Activated CD8-positive, alpha-beta memory T cell treated with anti-CD3 and anti-CD28 coated beads, Interleukin-2, amount 50 U/mL, for 48 hours (primary cell): ENCODE measurements at regions not wholly inside any gene's neighbourhood (a gene's known extent, or its start where the extent isn't known, plus 50 kb on each side); places are given as distances from the start of the nearest gene placed in this dataset.
"Not testable (repeated sequence)": the region's sequence is repeated elsewhere in the genome, so short reads cannot be mapped to it uniquely, and the experiment has no call there.

ENCODE experiments used
- DNase-seq: peaks from one replicate; pipeline ENCODE4 v3.0.0-alpha.2; 2020

DNA sequence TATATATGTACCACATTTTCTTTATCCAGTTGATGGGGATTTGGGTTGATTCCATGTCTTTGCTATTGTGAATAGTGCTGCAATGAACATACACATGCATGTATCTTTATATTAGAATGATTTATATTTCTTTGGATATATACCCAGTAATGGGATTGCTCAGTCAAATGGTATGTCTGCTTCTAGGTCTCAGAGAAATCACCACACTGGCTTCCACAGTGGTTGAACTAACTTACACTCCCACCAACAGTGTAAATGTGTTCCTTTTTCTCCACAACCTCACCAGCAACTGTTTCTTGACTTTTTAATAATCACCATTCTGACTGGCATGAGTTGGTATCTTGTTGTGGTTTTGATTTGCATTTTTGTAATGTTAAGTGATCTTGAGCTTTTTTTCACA, 452.2 kb upstream of the FLRT2 start:
- not testable (repeated sequence) for DNase-seq

DNA sequence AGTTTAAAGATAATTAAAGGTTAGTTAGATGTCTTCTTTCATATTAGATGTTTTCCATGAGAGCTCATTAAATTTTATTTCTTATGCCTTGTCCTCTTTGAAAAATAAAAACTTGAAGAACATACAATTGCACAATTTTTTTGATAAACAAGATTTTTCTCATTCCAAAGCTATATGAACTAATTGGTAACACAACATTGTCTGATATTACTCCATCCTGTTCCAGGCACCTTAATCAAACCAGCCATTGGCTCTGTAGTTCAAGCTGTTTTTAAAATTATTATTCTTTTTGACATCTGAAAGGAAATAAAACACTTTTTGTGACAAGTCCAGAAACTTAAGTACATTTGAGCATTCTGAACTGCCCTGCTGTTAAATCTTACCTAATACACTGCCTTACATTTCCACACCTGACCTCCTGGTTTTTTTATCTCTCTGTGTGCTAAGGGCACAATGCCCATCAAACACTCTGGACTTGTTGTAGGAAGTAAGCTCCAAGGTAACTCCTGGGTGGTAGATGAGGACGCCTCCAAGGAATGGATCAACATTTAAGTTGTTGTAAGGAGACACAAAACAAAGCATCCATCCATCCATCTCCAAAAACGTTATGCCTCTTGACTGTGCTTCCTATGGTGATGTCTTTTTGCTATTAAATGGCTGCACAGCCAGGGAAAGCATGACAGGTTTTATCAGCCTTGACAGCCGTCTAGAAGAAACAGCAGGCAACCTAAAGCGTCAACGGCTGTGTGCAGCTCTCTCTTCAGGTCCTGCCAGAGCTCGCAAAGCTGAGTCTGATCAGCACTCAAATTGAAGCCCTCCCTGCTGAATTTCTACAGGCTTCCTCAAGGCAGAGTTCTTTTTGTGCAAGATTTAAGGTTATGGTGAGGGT, 449.9 kb upstream of the FLRT2 start:
- no peak for DNase-seq

DNA sequence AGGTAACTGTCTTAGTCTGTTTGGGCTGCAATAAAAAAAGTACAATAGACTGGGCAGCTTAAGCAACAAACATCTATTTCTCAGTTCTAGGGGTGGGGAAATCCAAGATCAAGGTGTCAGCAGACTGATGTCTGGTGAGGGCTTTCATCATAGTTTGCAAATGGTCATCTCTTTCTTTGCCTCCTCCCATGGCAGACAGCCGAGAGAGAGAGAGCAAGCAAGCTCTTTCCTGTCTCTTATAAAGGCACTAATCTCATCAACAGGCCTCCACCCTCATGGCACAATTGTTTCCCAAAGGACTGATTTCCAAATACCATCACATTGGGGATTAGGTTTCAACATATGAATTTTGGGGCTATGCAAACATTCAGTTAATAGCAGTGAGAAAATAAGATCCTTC, 445.6 kb upstream of the FLRT2 start:
- DNase-seq = no peak

DNA sequence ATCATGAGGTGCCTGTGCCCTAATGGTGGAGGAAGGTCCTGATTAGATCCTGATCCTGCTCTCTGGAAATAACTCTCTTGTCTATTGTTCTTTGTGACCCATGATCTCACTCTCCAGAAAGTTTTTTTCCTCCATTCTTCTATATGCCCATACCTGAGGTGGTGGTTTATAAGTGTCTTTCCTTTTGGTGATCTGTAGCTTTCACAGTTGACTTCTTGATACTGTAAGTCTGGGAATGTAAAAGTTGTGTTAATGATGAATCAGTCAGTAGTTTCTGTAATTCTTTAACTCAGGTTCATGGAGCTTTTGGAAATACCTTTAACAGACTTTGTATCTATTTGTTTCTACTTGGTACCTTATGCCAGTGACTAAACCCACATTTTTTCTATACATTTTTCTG, 444.0 kb upstream of the FLRT2 start:
- DNase-seq = no peak

DNA sequence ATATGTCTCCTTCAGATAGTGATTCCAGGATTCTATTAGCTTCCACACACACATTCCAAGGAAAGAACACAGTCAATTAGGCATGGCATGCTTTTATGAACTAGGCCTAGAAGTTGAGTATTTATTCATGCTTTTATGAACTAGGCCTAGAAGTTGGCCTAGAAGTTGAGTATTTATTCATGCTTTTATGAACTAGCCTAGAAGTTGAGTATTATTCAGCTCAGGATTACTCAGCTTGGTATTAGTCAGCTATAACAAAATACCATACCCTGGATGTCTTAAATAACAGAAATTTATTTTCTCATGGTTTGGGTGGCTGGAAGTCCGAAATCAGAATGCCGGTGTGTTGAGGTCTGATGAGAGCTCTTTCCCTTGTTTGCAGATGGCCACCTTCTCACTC, 442.7 kb upstream of the FLRT2 start:
- no peak for DNase-seq

DNA sequence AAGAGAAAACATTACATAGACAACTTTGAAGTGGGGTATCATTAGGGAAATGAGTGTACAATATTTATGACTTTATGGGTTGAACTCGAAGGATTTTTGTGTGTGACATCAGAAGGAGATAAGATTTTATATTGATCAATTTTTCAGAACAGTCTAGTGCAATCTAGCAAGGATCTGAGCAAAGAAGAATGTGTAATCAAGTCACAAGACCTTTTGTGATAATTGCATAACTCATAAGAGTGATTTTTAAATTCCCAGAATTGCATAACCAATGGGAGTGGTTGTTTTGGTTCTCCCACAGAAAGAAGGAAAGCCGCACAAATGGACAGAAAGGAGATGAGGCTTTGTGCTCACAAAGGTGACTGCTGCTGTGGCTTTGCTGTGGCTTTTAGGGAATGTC, 441.8 kb upstream of the FLRT2 start:
- DNase-seq = no peak

DNA sequence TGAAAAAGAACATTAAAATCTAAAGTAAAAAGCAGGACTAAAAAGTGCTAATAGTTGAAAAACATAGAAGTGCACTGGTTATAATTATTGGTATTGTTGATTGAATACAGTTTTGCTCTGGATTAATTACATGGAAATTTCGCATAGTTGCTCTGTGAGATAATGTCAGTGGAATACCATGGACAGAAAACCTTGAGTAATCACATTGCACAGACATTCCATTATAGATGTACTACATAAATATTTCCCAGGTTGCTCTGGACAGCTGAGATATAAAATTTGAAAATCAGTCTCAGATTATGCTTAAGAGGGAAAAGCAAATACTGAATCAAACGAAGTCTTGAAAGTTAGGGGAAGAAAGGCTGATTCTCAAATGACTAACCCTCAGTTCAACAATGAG, 439.3 kb upstream of the FLRT2 start:
- DNase-seq = no peak

DNA sequence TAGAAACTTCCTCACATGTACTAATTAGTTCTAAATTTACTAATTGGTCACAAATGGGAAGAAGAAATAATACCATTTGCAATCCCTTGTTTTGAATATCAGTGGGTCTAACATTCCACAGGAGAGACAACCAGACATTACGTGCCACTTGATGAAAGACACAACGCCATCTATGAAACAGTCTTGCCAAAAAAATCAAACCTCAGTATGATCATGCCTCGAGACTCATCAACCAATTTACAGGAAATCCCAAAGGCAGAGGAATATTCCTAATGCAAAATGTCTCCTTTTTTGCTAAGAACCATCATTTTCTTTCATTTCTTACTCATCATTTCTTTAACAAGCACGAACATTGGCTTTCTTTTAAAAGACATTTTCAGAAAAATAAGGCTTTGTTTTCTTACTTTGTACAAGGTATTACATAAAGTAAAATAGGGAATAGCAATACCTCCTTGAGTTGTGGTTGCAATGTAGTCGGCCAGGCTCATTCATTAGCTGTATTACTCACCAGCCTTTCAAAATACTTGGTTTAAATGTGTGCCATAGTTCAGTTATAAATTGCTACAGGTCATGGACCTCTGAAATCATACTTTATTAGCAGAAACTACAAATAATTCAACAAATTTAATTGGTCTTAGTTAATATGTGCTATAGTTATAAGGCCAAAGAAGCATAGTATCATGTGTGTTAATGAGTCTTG, 436.2 kb upstream of the FLRT2 start:
- DNase-seq = no peak

DNA sequence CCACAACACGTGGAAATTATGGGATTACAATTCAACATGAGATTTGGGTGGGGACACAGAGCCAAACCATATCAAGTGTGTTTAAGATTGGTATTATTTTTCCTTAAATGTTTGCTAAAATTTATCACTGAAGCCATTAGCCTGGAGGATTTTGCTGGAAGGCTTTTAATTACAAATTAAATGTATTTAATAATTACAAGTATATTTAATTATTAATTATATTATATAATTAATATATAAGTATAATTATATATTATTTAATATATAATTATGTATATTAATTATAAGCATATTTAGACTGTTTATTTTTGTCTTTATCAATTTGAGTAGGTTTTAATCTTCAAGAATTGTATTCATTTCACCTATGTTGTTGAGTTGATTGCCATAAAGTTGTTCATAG, 427.4 kb upstream of the FLRT2 start:
- no peak for DNase-seq

DNA sequence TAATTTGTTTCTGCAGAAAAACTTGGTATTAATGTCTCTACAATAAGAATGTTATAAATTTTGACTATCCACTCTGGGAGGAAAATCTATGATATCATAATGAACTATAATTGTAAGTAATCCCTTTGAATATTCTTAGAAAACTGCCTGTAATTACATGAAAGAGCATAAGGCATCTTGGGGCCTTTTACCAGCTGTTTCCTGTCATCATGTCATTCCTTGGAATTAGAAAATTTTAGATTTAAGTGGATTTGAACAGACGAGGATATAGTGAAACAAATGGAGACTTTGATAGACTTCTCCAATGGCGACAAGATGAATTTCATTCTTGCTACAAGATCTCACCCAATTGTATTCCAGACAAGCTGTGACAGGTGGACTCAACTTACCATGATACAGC, 423.4 kb upstream of the FLRT2 start:
- no peak for DNase-seq

DNA sequence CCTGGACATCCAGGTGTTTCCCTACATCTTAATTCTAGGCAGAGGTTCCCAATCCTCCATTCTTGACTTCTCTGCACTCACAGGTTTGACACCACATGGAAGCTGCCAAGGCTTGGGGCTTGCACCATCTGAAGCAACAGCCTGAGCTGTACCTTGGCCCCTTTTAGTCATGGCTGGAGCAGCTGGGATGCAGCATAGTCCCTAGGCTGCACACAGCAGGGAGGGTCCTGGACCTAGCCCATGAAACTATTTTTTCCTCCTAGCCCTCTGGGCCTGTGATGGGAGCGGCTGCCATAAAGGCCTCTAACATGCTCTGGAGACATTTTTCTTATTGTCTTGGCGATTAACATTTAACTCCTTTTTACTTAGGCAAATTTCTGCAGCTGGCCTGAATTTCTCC, 417.2 kb upstream of the FLRT2 start:
- no peak for DNase-seq

DNA sequence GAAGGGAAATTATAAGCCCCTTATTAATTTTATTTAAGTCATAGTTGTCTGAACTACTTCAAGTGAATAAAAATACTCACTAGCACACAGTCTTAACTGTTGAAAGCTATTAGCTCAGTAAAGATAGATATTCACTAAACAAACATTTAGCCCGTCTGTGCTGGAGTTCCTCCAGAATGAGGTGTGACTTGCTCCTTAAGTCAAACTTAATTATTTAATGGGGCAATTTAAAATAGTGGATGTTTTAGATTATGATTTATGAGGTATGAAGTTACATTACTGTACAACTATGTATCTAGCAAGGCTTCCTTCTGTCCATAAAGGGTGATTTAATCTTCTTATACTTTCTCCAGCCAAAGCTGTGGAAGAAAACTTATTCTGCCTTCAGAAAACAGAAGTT, 414.0 kb upstream of the FLRT2 start:
- no peak for DNase-seq

DNA sequence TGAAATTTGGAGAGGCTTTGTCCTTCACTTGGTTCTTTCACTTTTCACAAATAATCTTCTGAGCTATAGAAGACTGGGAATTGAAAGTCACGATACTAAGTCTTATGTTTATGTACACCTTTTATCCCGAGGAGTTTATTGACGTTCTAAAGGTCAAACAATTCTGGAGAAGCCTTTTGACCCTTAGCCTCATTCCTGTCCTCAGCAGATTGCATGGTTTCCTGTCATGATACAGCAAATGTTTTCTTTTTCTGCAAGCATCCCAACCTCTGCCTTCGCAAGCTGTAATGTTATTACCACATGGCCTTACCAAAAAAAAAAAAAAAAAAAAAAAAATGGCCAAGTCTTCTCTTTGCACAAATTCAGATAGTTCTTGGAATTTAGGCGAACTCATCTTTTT, 411.7 kb upstream of the FLRT2 start:
- no peak for DNase-seq

DNA sequence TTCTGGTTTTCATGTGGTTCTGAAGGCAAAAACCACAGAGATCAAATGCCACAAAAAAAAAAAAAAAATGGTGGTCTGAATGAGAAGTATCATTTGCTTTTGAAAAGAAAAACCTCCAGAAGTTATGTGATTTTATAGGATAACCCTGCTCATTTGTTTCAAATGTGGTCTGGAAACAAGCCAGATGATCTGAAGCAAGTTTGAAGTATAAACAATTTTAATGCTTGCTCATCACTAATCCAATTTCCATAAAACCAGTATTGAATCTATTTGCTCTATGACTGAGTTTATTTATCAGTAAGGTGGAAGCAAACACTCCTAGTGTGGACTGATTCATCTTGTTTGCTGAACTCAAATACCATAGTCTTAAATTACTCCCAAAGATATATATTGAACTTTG, 407.3 kb upstream of the FLRT2 start:
- DNase-seq = no peak

DNA sequence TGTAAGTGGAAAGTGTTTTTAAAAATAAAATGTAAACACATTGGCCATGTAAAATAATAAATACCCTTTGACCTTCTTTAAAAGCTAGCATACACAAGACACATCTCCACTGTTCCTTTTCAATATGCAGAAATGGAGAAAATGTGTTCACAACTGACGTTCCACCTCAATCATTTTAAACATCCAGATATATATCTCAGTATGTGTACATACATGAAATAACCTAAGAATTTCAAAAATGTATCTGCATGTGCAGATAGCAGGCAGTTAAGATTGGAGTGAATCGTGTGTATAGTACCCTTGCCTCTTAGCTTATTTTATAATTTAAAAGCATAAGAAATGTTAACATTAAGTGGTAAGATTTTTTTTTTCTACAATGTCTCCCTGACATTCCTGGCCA, 406.2 kb upstream of the FLRT2 start:
- no peak for DNase-seq

DNA sequence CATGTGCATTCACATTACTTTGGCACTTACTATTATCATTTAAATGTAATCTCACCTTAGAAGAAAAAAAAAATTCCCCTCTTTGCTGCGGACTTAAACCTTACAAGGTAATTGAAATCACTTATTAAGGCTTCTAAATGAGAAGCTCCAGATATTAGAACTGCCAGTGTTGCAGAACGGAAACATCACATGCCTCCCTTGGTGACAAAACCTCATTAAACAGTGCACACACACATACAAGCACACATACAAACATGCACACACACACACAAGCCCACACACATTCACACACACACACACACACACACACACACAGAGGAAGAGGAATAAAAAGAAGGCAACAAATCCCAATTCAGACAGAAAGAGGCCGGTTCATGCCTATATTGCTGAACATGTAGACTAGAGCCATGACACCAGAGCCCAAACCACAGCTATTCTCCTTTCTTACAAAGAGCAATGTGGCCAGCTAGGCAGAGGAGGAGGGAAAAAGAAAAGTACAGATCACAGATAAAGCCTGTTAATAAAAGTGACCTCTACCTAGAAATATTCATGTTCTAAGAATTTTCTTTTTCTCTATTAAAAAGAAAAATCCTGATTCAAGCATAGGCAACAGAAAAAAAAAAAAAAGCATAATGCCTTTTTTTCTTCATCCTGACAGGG, 405.2 kb upstream of the FLRT2 start:
- DNase-seq = no peak

DNA sequence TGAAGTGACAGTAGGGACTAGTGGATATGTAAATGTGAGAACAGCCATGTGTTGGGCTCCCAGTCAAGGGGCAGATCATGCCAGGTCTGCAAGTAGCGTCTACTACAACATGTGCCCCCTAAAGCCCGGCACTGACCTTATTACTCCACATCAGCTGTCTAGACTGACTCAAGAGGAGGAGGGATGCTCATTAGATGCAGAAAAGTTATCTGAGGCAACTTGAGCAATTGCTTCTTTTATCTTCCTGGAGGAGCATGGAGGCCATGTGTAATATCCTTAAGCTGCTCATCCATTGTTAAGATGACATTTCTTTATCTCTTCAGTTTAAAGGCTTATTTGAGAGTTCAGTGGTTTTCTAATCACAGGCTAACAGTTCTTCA, 404.7 kb upstream of the FLRT2 start:
- no peak for DNase-seq

DNA sequence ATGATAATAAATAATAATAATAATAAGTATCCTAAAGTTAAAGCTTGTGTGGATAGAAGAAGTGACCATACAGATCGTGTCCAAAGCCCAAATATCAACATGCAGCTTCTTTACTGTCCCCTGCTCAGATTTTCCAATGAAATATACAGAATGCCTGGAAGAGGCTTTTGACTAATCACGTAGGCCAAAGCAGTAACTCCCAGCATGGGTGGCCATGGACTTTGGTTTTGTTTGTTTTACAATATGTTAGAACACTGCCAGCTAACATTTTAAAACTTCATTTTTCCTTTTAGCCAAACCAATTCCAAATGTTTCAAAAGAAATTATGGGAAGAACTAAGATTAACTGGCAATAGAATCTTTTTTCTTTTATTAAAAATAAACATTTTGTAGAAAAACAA, 400.0 kb upstream of the FLRT2 start:
- no peak for DNase-seq

DNA sequence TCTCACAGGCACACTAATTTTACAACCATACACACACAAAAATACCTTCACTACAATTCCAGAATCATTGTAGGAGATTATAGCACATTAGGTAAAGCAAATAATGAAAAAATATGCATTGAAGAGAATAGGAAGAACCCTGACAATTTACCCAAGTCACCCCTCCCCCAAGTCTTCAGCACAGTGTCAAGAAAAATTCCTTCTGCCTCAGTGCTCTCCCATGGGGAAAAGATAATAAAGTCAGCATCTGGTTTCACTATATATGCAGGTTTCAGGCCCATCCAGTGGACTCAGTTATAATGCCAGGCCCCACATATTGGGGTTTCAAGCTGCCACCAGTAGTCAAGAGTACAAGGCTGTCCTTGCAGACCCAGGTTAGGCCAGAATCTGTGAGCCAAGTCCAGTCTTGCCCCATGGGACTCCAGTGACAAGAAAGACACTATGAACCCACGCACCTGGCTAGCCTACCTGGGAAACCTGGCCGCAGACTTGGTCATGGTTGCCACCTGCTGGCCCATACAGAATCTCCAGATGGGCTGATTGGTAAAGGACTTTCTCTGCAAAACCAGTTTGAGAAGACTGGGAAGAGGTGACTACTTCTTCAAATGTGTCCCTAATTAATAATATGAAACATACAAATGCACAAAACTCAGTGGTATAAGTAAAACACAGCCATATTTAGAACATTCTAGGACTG, 398.6 kb upstream of the FLRT2 start:
- no peak for DNase-seq

DNA sequence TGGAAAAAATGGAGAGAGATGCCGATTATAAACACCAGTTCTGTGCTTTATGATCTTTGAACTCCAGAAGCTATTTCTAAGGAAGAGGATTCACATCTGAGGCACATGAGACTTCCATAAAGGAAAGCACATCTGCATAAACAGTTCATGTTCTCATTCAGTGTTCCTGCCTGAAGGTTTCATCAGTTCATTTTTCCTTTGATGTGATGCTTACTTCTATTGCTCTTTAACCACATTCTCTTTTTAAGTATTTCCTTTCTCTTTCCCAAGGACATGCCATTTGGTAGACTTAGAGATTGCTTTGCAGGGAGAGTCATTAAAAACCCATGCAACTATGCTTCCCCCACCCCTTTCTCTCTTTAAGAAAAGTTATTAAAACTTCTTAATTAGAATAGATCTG, 387.0 kb upstream of the FLRT2 start:
- DNase-seq = no peak

DNA sequence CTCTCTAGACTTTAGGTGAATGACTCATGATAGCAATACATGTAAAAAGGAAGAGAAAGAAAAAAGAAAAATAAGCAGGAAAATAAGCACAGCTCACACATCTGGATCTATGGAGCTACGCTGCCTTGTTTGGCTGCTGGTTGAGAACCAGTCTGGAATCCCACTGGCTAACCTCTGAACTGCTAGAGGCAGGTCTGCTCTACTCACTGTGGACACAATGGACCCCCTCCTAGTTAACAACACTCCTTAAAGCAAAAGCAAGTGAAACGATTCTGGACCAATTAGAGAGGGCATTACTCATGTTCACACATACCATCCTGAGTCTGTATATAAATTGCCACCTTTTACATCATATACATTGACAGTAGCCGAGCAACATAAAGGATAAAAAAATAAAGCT, 383.2 kb upstream of the FLRT2 start:
- DNase-seq = no peak

DNA sequence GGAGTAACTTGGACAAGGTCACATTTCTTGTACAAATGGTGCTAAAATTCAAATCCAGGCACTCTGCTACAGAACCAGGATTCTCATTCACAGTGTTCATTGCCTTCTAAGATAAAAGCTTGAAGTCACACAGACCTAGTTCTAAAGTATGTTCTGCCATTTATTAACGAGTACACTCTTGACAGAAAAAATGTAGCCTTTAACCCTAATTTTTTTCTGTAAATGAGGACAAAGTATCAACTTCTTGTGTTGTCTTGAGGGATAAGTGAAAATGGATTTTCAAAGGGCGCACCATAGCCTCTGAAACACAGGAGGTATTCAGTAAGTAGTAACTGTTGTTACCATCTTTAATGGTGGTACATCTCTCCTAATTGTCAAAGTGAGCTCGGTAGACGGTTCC, 379.8 kb upstream of the FLRT2 start:
- no peak for DNase-seq

DNA sequence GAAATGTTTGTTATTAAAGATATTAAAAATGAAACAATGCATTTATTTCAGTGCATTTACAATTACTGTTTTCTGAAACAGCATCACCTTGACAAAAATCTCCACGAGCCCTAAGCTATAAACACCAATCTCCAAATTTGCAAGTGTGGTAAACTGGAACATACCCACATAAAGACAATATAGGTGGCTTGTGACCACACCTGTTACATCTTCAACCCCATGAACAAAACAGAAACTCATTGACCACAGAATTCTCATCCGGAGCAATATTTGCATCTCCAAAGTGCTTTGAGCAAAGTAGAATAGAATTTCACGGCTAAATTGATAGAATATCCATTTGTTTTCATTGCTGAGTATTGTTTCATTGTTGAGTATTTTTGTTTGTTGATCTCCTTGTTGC, 375.2 kb upstream of the FLRT2 start:
- DNase-seq = no peak

DNA sequence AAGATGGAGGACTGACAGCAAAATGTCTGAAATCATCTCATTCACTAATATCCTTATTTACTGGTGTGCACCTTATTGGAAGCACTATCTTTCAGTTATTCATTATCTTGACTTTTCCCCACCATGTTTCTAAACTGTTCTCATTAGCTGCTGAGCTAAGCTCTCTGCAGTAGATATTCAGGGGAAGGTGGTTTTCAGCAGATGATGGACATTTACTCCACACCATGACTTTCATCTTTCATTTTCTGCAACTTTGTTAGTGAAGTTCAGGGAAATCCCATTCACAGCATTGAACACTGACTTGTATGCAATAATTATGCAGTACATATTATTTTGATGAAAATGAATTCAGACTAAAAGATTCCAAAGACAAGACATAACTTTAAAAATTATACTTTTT, 373.6 kb upstream of the FLRT2 start:
- DNase-seq = no peak
